ENCODE measurements at regions not wholly inside any gene's neighbourhood (a gene's known extent, or its start where the extent isn't known, plus 50 kb on each side); places are given as distances from the start of the nearest gene placed in this dataset.

DNA sequence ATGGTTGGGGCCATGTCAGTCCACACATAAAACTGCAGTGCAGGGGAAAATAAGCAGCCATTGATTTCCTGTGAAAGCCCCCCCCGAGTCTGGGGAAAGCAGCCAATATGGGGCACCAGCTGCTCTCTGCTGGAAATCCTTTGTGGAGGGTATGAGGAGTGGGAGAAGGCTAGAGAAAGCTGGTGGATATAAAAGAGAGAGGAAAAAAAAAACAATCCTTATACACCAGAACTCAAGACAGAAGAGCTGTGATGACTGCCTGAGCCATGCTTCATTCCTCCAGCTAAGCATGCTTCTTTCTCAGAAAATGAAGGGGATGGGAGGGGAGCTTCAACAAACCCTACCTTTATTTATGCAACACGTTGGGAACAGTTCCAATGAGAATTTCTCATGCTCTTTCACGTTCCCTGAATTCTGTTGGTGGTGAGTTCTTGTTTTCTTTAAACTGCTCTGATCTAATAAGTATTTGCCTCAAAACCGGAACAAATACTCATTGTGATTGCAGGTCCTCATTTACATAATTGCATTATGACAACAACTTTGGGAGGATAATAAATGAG, 688.0 kb upstream of the SEMA6A start:
- DNase-seq, result no peak

DNA sequence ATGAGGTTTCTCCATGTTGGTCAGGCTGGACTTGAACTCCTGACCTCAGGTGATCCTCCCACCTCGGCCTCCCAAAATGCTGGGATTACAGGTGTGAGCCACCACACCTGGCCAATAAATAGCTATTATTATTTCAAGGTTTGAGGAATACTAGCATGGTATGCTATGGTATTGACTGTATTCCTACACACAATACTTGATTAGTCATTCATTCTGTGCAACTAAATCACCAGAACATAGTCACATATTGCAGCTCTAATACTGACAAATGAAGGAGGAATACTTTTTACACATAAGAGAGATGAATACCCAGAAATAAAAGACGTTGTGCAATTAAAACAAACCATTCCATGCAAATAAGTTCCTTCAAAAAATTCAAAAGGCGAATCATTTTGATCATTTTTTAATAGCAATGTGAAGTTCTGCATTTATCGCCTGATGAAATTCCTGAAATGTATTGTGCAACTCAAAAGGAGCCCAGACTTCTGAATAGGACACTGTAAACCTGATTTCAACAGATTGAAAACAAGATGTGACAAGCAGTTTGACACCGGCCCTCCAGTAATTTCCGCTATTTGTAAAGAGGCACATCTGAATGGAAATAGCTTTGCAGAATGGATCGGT, 687.4 kb upstream of the SEMA6A start:
- no peak for DNase-seq

DNA sequence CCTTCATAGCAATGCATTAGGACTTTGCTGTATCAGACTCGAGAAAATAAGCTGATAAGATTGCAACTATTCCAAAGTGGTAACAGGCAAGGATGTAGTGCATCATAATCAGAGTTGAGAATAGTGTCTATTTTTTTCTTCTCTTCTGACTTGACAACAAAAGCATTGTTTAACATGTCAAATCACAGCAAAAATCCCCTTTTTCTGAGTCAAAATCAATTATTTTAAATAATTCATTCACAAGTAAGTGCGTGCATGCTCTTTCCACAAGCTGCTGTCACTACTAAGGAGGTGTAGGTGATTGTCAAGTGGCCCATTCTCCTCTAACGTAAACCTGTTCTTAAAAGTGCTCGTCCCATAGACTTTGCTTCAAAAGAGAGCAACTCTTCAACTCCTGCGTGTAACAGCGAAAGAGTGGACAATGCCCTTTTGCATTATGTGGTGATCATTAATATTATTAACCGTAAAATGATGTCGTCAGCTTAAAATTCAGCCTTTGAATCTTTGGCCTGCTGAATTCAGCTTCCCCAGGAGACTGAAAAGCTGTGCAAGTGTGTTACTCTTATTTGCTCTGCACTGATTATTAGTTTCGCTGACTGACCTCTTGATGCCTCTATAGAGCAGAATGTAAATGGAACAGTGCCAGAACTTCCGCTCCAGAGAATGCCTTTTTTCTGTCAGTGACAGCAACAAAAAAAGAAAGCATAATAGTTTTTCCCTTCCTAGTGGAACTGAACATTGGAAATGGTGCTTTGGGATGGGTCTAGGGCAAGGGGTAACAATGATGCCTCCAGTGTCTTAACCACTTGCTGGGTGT, 680.8 kb upstream of the SEMA6A start:
- DNase-seq, result peak in 1 of 3 experiments; percentile 4

DNA sequence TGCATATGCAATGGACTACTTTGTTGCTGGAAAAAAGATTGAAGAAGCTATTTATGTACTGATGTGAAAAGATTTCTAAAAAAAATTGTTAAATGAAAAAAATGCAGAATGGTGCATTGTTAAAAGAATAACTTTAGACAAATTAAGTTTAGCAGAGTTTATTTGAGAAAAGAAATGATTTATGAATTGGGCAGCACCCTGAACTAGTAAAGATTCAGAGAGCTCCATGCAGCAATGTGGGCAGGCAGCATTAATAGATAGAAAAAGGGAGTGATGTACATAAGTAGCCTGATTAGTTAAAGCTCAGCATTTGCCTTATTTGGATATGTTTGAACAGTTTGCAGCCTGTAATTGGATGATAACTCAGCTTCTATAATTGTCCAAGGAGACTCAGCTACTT, 677.9 kb upstream of the SEMA6A start:
- DNase-seq, result no peak

DNA sequence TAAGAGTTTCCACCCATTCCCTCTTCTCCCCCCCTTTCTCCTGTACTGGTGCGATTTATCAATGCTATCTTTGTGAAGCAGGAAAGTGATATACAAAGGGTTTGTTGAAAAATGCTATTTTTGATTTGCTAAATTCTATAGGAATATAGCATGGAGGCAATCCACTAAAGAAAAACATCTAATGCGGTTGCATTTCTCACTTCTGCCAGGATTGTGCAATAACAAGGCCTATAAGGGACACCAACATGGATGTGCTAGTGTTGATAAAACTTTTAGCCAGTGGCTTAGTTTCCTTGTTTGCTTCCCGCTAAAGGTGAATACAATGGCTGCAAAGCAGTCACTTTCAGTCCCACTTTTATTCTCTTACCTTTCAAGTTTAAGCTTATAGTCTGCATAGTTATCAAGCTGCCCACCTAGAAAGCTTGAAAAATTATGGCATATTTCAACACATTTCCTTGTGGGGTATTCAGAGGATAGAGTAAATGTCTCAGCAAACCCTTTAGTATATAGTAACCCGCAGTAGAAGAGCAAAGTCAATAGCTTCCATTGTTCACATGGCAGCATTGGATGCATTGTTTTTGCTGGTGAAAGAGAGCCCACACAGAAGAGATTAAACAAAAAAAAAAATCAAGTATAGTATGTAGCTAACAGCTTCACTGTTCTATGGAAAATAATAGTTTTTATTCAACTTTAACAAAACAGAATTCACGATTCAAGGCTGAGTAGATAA, 674.6 kb upstream of the SEMA6A start:
- DNase-seq, result no peak

DNA sequence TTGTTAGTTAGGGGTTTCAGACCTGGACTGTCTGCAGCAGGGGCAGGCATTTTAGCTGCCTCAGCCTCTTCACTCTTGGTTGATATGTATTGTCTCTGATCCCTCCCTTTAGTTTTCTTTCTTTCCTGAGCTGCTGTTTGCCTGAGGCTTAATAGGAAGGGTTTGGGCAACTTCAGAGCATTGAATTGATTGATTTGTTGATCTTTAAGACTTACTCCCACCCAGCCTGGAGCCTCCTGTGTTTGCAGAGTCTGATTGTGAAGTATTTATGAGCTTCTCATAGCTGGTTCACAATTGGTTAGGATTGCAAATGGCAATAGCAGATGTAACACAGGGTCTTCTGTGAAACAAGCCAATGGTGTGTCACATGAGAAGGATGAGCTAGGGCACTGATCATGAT, 671.8 kb upstream of the SEMA6A start:
- DNase-seq, result peak in 2 of 3 experiments; percentile 0 to 14

DNA sequence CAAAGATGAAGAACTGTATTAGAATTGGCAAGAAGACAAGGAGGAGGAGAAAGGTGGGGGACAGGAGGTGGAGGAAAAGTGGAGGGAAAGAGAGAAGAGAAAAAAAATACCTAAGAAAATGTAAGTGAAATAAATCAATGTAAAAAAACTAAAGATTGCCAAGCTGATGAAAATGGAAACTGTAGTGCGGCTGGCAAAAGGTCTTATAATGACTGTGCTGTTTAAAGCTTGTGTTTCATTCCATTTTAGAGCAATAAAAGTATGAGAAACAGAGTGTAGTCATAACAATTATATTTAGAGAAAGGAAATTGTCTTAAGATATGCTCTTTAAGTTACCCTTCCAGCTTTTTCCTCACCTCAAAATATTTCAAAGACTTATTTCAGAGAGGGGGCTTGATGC, 670.5 kb upstream of the SEMA6A start:
- no peak for DNase-seq

DNA sequence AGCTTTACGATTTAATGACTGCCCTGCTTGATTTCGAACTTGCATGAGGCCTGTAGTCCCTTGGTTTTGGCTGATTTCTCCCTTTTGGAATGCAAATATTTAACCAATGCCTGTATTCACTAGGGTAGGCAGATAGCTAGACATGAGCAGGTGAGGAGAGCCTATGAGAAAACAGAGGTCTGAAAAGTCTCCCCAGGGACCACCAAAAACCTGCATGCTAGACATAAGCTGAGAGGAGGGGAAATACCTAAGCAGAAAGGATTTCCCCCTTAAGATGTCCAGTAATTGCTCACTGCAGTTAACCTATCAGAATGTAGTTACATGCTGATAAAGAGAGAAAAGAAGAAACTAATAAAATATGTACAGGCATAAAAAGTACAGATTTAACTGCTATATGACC, 667.4 kb upstream of the SEMA6A start:
- DNase-seq, result no peak

DNA sequence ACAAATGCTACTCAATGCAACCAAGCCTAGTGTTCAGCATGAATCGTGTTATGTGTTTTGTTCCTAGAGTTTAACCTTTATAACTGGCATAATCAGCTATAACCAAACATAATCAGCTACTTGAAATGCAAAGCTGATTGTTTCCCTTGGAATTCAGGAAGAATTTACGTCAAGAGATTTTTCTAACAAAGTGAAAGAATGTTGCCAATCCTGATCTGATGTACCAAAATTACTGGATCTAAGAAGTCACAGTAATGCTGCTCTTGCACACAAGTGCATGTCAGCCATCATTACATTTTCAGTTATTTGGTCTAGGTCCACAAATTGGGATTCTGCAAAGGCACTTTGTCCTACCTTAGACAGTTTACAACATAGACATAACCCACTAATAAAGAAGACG, 662.3 kb upstream of the SEMA6A start:
- no peak for DNase-seq

DNA sequence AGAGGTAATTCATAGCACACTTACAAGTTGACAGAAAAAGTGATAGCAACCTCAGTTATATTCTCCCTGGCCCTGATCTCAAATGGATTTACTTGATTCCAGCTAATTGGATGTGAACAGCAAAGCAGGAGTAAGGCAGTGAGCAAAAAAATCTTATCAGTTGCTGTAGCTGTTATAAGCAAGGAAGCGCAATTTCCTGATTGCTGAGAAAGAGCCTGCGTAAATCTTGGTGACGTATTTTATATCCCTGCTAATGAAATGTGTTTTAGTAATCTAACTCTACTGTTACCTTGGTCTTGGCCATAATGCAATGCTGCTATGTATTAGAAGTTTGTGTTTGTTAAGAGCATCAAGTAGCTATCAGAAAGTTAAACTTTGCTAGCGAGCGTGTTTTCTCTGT, 661.2 kb upstream of the SEMA6A start:
- DNase-seq, result no peak

DNA sequence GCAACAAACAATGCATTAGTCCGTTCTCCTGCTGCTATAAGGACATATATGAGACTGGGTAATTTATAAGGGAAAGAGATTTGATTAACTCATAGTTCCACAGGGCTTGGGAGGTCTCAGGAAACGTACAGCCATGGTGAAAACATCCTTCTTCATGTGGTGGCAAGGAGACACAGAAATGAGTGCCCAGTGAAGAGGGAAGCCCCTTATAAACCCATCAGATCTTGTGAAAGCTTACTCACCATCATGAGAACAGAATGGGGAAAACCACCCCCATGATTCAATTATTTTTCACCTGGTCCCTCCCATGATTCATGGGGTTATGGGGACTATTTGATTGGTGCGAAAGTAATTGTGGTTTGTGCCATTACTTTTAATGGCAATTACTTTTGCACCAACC, 655.8 kb upstream of the SEMA6A start:
- DNase-seq, result no peak

DNA sequence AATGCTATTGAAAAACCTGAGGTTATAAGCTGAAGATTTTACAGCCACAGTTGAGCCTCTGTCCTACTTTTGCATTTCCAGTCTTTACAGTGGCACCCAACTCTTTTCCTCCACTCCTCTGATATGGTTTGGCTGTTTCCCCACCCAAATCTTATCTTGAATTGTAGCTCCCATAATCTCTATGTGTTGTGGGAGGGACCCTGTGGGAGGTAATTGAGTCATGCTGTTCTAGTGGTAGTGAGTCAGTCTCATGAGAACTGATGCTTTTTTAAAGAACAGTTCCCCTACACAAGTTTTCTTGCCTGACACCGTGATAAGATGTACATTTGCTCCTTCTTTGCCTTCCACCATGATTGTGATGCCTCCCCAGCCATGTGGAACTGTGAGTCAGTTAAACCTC, 646.1 kb upstream of the SEMA6A start:
- no peak for DNase-seq

DNA sequence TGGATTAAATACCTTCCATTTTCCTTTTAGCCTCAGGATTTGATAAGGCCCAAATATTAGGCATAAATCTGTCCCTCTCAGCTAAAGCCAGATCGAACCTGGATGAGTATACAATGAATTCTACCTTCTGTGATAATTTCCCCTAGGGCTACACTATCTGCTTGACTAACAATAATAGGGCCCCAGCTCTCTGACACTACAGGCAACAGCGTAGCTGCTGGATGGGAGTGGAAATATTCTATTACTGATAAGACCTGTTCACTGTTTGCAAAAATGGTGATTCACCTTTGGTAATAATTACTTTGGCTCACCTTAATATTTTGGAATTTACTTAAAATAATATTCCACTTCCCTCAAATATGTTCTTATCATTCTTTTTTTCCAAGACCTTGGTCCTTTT, 644.2 kb upstream of the SEMA6A start:
- DNase-seq, result no peak

DNA sequence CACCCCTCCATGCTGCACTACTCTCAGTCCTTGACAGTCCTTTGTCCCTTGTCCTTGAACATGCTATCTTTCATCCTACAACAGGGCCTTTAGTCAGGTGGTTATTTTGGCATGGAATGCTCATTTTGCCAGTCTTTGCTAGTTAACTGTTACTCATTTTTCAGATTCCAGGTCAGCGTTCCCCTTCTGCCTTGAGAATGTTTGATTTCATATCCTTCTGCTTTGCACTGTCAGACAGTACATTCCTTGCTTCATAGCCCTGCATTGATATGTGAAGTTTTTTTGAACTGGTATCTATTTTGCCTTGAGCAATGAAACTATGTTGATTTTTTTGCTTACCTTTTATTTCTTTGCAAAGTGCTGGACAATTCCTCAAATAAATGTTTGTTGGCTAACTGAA, 638.2 kb upstream of the SEMA6A start:
- no peak for DNase-seq

DNA sequence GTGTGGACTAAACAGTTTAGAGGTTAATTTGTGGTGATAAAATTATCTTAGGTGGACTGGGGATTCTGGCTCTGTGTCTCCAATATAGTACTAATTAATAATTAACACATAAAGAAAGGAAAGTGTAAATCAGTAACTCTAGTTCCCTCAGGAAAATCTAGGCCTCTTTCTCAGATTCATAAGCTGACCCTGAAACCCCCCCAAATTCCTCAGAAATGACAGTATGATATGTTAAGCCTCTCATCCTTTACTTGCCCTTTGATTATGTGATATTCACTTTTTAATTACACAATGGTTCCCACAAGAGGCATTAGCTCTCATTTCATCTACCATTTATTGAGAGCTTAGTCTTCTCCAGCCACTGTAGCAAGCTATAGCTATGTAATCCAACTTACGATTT, 636.2 kb upstream of the SEMA6A start:
- DNase-seq, result no peak

DNA sequence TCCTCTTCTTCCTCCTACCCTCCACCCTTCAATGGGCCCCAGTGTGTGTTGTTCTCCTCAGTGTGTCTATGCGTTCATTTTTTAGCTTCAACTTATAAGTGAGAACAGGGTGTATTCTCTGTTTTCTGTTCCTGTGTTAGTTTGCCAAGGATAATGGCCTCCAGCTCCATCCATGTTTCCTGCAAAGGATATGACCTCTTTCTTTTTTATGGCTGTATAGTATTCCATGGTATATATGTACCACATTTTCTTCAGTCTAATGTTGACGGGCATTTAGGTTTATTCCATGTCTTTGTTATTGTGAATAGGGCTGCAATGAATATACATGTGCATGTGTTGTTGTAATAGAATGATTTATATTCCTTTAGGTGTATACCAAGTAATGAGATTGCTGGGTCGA, 634.9 kb upstream of the SEMA6A start:
- no peak for DNase-seq

DNA sequence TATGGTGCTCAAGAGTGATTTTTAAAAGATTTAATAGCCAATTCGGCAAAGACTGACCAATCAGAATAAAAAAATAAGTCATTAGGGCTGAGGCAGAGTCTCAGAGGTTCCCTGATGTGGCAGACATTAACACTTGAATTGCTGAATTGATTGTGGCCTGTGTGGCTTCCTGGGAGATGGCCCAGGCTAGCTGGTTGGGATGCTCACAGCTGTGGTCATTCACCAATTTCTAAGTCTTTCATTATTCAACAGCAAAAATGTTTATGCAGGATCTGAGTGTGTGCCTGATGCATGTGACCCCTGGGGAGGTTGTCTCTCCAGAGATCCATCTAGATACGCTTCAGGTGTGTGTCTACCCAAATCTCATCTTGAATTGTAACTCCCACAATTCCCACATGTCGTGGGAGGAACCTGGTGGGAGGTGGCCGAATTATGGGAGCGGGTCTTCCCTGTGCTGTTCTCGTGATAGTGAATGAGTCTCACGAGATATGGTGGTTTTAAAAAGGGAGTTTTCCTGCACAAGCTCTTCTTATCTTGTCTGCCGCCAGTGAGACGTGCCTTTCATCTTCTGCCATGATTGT, 632.6 kb upstream of the SEMA6A start:
- no peak for DNase-seq

DNA sequence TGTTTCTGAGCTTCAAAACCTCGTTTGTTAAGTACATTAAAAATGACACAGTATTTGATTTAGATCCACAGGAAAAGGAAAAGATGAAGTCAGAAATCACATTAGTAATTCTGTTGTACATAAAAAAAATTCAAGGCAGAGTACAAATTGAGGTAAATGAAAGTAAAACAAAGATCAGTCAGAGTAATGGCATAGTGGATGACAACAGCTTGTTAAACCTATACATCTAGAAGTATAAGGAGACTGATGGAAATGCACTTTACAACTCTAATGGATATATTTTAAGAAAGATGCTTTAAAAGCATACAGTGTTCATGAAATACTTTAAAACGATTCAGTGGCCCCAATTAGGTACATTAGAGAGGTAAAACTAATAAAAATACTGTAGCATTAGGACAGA, 631.3 kb upstream of the SEMA6A start:
- DNase-seq, result no peak

DNA sequence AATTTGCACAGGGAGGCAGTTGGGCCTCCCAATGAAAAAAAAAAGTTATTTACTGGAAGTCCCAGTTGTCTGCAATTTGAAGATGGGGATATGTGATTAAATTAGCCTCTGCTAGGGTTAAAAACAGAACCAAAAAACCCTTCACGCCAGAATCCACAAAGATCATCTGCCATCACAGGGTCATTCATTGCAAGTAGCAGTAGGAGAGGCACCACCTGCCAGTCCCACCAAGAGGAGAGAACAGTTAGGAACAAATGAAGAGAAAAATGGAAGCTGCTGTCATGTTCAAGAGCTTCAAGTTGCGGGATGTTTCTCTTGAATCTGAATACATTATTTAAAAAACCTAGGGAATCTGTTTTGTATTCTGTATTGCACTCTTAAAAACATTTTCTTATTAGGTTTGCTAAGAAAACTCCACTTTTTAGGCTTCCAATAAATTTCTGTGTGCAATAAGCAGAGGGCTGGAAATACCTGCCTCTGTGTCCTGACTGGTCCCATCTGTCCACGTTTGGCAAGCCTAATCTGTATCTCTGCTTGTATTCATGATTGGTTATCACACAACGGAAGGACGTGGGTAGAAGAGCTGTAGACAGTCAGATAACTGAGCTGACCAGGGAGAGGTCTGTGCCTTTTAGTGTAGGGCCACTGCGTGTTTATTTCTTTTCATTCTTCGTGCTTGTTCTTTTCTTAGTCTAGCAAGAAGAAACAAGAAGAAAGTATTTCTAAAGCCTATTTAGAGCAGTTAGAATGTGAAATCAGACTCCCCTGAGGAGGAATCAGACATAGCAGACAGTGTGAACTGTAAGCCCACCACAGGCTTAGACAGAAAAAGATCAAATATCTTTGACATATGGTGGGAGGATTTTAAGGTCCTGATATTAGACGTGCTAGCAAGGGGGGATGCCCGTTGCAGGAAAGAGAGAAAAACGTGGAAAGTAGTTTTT, 630.6 kb upstream of the SEMA6A start:
- DNase-seq, result no peak

DNA sequence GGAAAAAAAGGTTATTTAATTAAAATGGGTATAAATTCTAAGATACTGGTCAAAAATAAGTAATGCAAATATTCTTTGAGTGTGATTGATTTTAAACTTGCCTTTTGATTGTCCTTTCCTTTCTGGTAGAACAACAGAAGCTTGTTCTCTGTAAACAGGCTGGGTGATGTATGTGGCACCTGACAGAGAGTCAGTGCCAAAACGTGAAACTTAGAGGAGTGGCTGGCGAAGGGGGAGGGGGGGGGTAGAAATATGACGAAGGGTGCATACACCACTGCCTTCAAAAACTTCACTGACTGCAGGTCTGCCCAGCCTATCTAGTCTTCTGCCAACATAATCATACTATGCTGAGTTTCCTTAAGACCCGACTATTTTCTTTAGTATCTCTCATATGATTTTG, 629.8 kb upstream of the SEMA6A start:
- DNase-seq, result no peak

DNA sequence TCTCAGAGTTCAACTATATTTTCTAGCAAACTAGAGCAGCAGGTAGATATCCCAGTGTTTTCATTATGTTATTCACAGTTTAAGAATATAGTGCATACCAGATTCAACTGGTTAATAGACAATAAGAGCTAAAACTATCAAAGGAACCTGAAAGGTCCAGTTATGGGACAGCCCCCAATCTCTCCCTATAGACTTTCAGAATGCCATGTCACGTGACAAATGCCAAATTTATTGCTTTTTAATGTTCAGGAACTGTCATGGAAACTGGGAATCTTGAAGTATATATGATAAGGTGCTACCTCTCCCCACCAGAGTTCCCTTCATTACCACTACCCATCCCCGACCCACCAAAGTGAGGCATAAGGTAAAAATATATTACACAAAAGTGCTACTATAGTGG, 629.0 kb upstream of the SEMA6A start:
- DNase-seq, result no peak

DNA sequence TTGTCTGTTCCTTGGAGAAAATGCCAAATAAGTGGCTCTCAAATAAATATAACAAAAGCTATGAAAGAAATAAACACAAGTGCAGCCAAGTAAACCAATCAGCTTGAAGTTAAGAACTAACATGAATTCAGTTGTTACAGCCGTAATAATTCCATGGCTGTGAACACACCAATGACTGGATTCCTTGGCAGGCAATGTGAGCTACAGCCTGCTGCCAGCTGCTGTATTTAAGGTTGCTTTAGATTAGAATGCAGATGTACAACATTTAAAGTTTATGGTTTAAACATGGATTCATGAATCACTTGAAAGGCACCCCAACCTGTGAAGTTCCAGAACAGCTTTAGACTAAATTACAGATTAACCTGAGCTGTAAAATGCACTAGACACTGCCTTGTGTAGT, 626.4 kb upstream of the SEMA6A start:
- no peak for DNase-seq

Measured in NCI-H1417 (cell line).